Activated CD4-positive, alpha-beta T cell treated with anti-CD3 and anti-CD28 coated beads, Interleukin-2, Interleukin-6, amounts not matched to agents 100 ng/mL and 50 ng/mL, durations not matched to agents 16 hours and 8 hours (primary cell): ENCODE measurements at regions not wholly inside any gene's neighbourhood (a gene's known extent, or its start where the extent isn't known, plus 50 kb on each side); places are given as distances from the start of the nearest gene placed in this dataset.
A peak's percentile ranks its signal among the peaks of the same experiment; 100 is the strongest.
"Not testable (repeated sequence)": the region's sequence is repeated elsewhere in the genome, so short reads cannot be mapped to it uniquely, and the experiment has no call there.

Source experiments
- DNase-seq: peaks from one replicate; pipeline ENCODE4 v3.0.0-alpha.2; 2020

- not testable (repeated sequence) for DNase-seq
Measured at GRCh38 chr1:172839639-172840038, 180.7 kb downstream of the FASLG start.

GRCh38 chr1:172843444-172843843, 184.5 kb downstream of the FASLG start:
- no peak for DNase-seq

GRCh38 chr1:172845371-172845770, 186.5 kb downstream of the FASLG start:
- DNase-seq, result peak; percentile 57

- no peak for DNase-seq
Measured at GRCh38 chr1:172845865-172846264, 187.0 kb downstream of the FASLG start.

- not testable (repeated sequence) for DNase-seq
Measured at GRCh38 chr1:172847814-172848213, 188.9 kb downstream of the FASLG start.

- no peak for DNase-seq
Measured at GRCh38 chr1:172849653-172850052, 190.8 kb downstream of the FASLG start.

GRCh38 chr1:172851077-172851476, 192.2 kb downstream of the FASLG start:
- DNase-seq, result no peak

- no peak for DNase-seq
Measured at GRCh38 chr1:172851856-172852255, 193.0 kb downstream of the FASLG start.

- not testable (repeated sequence) for DNase-seq
Measured at GRCh38 chr1:172855983-172856382, 194.8 kb downstream of the TNFSF18 start.

GRCh38 chr1:172863031-172863430, 187.7 kb downstream of the TNFSF18 start:
- DNase-seq, result no peak

- no peak for DNase-seq
Measured at GRCh38 chr1:172867216-172867818, 183.4 kb downstream of the TNFSF18 start.

GRCh38 chr1:172870901-172871606, 179.7 kb downstream of the TNFSF18 start:
- DNase-seq, result peak; percentile 47

GRCh38 chr1:172874950-172875349, 175.8 kb downstream of the TNFSF18 start:
- peak; percentile 54 for DNase-seq

- DNase-seq, result no peak
Measured at GRCh38 chr1:172875892-172876291, 174.8 kb downstream of the TNFSF18 start.

- DNase-seq, result no peak
Measured at GRCh38 chr1:172882385-172882784, 168.4 kb downstream of the TNFSF18 start.

- no peak for DNase-seq
Measured at GRCh38 chr1:172882791-172883386, 167.9 kb downstream of the TNFSF18 start.

GRCh38 chr1:172883387-172883791, 167.4 kb downstream of the TNFSF18 start:
- peak; percentile 83 for DNase-seq

GRCh38 chr1:172883844-172884243, 166.9 kb downstream of the TNFSF18 start:
- peak; percentile 60 for DNase-seq

- DNase-seq, result no peak
Measured at GRCh38 chr1:172885411-172885810, 165.3 kb downstream of the TNFSF18 start.

- no peak for DNase-seq
Measured at GRCh38 chr1:172885971-172886370, 164.8 kb downstream of the TNFSF18 start.

- DNase-seq, result no peak
Measured at GRCh38 chr1:172887162-172887561, 163.6 kb downstream of the TNFSF18 start.

- DNase-seq, result peak; percentile 28
Measured at GRCh38 chr1:172893146-172893841, 157.4 kb downstream of the TNFSF18 start.

GRCh38 chr1:172894349-172895049, 156.2 kb downstream of the TNFSF18 start:
- peak; percentile 52 for DNase-seq
